Heart right ventricle (tissue), 16 donors: ENCODE measurements at regions not wholly inside any gene's neighbourhood (a gene's known extent, or its start where the extent isn't known, plus 50 kb on each side); places are given as distances from the start of the nearest gene placed in this dataset.

ENCODE experiments used
- ATAC-seq, 8 donors: fragments of 200-7000 bp; cut with Tn5 transposase; one replicate each; pipeline ENCODE4 v1.9.1; 2020; ENCODE audit warnings: mild to moderate bottlenecking in 8 of 8, moderate library complexity in 8 of 8, moderate number of reproducible peaks in 1 of 8
- DNase-seq, 2 donors: peaks; one replicate each; pipeline ENCODE4 v3.0.0-alpha.2; 2020
- H3K27ac ChIP-seq, 10 donors: fragments of 200-600 bp; sonication (generic) in 2 of 10; one replicate each; pipeline versions ENCODE4 v1.5.0 to v1.8.0; 2020 to 2022; ENCODE audit warnings: mild to moderate bottlenecking in 3 of 10
- H3K27me3 ChIP-seq, 7 donors: fragments of 200-600 bp; one replicate each; pipeline ENCODE4 v1.8.0; 2021 to 2022; ENCODE audit warnings: mild to moderate bottlenecking in 2 of 7
- H3K36me3 ChIP-seq, 9 donors: fragments of 200-600 bp; sonication (generic) in 1 of 9; one replicate each; pipeline versions ENCODE4 v1.5.0 to v1.8.0; 2020 to 2022; ENCODE audit warnings: mild to moderate bottlenecking in 2 of 9
- H3K4me1 ChIP-seq, 9 donors: fragments of 200-600 bp; sonication (generic) in 1 of 9; one replicate each; pipeline versions ENCODE4 v1.5.0 to v1.8.0; 2020 to 2022; ENCODE audit warnings: mild to moderate bottlenecking in 4 of 9
- H3K4me3 ChIP-seq, 10 donors: fragments of 200-600 bp; sonication (generic) in 2 of 10; one replicate each; pipeline versions ENCODE4 v1.5.0 to v1.8.0; 2020 to 2022; ENCODE audit warnings: mild to moderate bottlenecking in 7 of 10, moderate library complexity in 2 of 10
- H3K9me3 ChIP-seq, 11 donors: fragments of 200-600 bp in 10 of 11; sonication (generic) in 2 of 11; one replicate each; pipeline versions ENCODE4 v1.5.0 to v1.8.0; 2013 to 2022; ENCODE audit warnings: mild to moderate bottlenecking in 2 of 11, control low read depth in 1 of 11, moderate library complexity in 1 of 11
- WGBS, 2 donors: extraction: QIAGEN DNeasy Blood & Tissue Kit; methylation state at CpG; one replicate each; pipeline ENCODE4 v1.1.7; 2013; ENCODE audit warnings: inconsistent platforms in 1 of 2; 5-methylcytosine and 5-hydroxymethylcytosine counted together
- intact Hi-C, 10 donors: fragments of 100-400 bp; cut with DNase I; formaldehyde crosslinking; loops; one replicate each; pipeline versions ENCODE4 v1.11.1 to v1.14.2; 2022
- TF ChIP-seq, protein P1 (sequence below), 9 donors: fragments of 200-600 bp; sonication (generic) in 2 of 9; IDR thresholded peaks; one replicate each; pipeline versions ENCODE4 v1.5.0 to v1.8.0; 2021 to 2022; ENCODE audit warnings: antibody characterized with exemption in 9 of 9, mild to moderate bottlenecking in 5 of 9, moderate library complexity in 1 of 9
- donor health status: Arrhythmogenic right ventricular cardiomyopathy.
- donor health status: ischemic (EF 13 %, LVEDD 7.1; RV severe dilation, severe dysfunction).
- donor health status: healthy with polysubstance abuse.
- donor health status: DM: no; HTN: yes; CAD: no.
- donor health status: DM: no; HTN: no; CAD: no.
- donor health status: ischemic (EF 25% LVEDD 6.9; RV normal size, moderate dysfunction).
- donor health status: ischemic (EF 25% LVEDD 5.7; RV mildly dilated, moderate dysfunction).
- donor health status: healthy.
- donor health status: DM: yes; HTN: yes; CAD: no.
- donor health status: Ischemic cardiomyopathy.
- donor health status: ischemic (EF 35%, LVEDD 5.7; RV mildly dilated, moderate dysfunction).
- donor health status: nonischemic (EF 11% LVEDD 7.7; RV severe dilation, severe dysfunction).
- donor health status: DM: yes; HTN: yes; CAD: no.
- donor health status: PGD.
- donor health status: ischemic (EF 29% LVEDD 5.4; RV normal size, mild dysfunction).
- donor health status: nonischemic (EF 23%, LVEDD 6.1; RV moderate dilation, normal function).

DNA sequence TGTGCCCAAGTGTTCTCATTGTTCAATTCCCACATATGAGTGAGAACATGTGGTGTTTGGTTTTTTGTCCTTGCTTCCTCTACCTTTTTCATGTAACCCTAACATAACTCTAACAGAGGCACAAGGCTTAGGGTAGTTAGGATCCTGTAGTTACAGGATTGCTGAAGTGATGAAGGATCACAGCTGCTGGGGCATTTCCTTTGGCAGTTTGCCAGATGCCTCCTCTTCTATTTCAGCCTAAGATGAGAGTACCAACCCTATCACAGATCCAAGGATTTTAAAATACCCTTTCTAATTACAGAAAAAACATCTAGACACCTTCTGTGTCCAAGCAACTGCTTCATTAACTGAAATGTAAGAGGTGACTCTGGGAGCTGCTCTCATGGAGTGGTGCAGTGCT lies 141.7 kb upstream of the COL1A2 start:
- no peak for DNase-seq
- TF ChIP-seq, protein P1, sequence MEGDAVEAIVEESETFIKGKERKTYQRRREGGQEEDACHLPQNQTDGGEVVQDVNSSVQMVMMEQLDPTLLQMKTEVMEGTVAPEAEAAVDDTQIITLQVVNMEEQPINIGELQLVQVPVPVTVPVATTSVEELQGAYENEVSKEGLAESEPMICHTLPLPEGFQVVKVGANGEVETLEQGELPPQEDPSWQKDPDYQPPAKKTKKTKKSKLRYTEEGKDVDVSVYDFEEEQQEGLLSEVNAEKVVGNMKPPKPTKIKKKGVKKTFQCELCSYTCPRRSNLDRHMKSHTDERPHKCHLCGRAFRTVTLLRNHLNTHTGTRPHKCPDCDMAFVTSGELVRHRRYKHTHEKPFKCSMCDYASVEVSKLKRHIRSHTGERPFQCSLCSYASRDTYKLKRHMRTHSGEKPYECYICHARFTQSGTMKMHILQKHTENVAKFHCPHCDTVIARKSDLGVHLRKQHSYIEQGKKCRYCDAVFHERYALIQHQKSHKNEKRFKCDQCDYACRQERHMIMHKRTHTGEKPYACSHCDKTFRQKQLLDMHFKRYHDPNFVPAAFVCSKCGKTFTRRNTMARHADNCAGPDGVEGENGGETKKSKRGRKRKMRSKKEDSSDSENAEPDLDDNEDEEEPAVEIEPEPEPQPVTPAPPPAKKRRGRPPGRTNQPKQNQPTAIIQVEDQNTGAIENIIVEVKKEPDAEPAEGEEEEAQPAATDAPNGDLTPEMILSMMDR (IDR thresholded peaks at IDR 0.05): no peak
- Histone ChIP-seq H3K4me1 (no peaks in the 10 kb centered on the region), H3K27ac (no peak overlapping the region), H3K4me3 (no peak overlapping the region), H3K36me3 (no peaks in the 10 kb centered on the region), H3K9me3 (no peaks in the 10 kb centered on the region), H3K27me3 (no peaks in the 10 kb centered on the region)
- intact Hi-C loops: no loop called here
- no peak for ATAC-seq

DNA sequence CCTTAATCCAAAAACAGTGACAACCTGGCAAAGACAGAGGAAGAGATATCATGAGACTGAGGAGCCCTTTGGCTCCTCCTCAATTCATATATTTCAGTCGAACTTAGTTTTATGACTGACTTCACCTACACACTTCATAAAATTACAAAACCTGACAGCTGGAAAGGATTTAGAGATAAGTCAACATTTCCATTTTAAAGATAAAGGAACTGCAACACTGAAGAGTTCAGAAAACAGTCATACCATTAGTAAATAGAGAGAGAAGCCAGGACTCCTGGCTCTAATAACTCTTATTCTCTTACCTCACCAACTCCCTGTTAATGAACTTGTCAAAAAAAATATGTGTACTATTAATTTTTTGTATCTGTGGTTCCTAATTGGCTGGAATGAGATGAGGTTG lies 141.0 kb upstream of the COL1A2 start:
- Histone ChIP-seq H3K27ac (no peak overlapping the region), H3K9me3 (no peaks in the 10 kb centered on the region), H3K27me3 (no peaks in the 10 kb centered on the region), H3K36me3 (no peaks in the 10 kb centered on the region), H3K4me1 (no peaks in the 10 kb centered on the region), H3K4me3 (no peak overlapping the region)
- DNase-seq: no peak
- TF ChIP-seq, protein P1 (IDR thresholded peaks at IDR 0.05): no peak
- intact Hi-C loops: no loop called here
- no peak for ATAC-seq
- 58 to 79% methylated on average over 1 of the region's 1 CpG for WGBS, 2 donors

DNA sequence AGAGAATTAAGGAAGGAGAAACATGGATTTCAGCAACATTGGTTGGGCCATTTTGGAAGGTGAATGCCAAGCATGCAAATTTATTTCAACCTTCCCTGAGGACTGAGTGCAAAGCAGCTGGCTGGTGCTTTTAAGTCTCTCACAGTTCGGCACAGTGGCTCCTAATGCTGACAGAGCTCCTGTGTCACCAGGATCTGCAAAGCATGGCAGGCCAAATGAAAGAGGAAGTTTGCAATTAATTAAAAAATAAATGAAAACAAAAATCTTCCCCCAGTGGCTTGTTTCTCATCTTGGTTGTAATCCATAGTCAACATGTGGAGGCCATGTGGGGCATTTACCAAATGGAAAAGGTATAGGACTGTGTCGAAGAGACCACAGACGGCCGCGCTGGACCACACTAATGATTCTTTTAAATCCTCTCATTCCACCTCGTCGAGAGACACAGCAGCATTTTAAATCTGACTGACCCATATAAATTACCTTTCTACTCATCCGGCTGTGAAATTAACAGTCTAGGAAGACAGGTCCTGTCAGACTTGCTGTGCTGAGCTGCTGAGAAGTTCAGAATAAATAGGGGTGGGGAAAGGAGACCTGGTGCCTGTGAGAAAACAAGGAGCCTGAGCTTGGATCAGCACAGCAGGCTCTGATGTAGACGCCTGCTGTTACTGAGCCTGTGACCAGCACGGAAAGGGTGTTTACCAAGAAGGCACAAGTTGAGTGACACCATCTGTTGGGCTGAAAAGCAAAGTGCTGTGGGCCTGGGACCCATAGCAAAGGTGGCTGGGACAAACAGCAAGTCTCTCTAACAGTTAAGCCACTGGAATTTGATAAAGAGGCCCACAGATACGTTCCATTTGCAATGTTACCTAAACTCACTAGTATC lies 136.0 kb upstream of the COL1A2 start:
- H3K27ac ChIP-seq: no peak overlapping the region
- no peak overlapping the region for H3K4me3 ChIP-seq
- no peaks in the 10 kb centered on the region for H3K27me3 ChIP-seq
- DNase-seq: no peak
- WGBS, 2 donors: 78 to 81% methylated on average over 11 of the region's 11 CpGs
- TF ChIP-seq, protein P1 (IDR thresholded peaks at IDR 0.05): no peak
- no peaks in the 10 kb centered on the region for H3K9me3 ChIP-seq
- intact Hi-C loops: no loop called here
- H3K4me1 ChIP-seq: no peaks in the 10 kb centered on the region
- no peaks in the 10 kb centered on the region for H3K36me3 ChIP-seq
- no peak for ATAC-seq

DNA sequence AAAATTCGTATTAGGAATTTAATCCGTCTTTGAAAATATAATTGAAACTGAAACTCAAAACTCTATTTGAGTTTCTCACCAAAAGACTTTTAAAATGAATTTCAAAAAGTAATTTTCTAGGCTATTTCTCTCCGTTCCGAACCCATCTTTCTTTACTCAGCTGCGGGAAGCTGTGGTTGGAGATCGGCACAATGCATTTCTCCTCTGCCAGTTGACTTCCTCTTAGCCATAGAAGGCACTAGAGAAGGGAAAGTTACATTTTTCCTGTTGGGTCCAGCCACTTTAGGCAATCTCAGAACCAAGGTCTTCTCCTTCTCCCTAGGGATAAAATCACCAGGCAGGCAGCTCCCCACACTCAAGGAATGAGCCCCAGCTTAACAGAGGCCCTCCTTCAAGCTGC lies 133.6 kb upstream of the COL1A2 start:
- Histone ChIP-seq H3K36me3 (no peaks in the 10 kb centered on the region), H3K27me3 (no peaks in the 10 kb centered on the region), H3K9me3 (no peaks in the 10 kb centered on the region), H3K4me3 (no peak overlapping the region), H3K4me1 (no peaks in the 10 kb centered on the region), H3K27ac (no peak overlapping the region)
- intact Hi-C loops: no loop called here
- WGBS, 2 donors: 90 to 95% methylated on average over 6 of the region's 6 CpGs
- DNase-seq: no peak
- no peak for ATAC-seq
- TF ChIP-seq, protein P1 (IDR thresholded peaks at IDR 0.05): no peak
